CD1c-positive myeloid dendritic cell (primary cell): ENCODE measurements at regions not wholly inside any gene's neighbourhood (a gene's known extent, or its start where the extent isn't known, plus 50 kb on each side); places are given as distances from the start of the nearest gene placed in this dataset.

ENCODE experiments used
- DNase-seq: peaks from one replicate; pipeline ENCODE4 v3.0.0-alpha.2; 2016; ENCODE audit errors: extremely low spot score

GRCh38 chr9:91066856-91067255 is 265.2 kb downstream of the SYK start:
- no peak for DNase-seq

DNA sequence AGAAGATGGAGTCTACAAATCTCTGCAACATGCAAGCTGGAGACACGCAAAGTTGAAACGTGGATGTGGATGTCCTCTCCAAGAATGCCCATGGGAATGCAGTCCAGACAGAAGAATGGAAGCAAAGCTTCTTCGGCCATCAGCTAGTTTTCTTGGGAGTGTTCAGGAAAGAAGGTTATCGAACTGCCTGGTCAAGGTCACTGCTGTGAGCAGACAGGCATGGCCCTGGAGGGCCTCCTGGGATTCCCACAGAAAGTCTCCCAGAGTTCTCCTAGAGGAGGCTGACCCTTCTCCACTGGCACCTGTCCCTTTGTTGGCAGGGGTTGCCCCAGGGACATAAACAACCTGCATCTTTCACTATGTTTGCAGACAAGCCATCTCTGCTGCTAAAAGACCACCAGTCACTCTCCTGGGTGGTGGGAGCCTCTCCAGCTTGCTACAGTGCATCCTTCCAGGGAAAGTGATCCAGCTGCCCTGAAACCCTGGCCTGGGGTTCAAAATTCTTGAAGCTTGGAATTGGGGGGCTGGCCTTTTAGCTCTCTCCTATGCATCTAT is 265.8 kb downstream of the SYK start:
- no peak for DNase-seq

DNA sequence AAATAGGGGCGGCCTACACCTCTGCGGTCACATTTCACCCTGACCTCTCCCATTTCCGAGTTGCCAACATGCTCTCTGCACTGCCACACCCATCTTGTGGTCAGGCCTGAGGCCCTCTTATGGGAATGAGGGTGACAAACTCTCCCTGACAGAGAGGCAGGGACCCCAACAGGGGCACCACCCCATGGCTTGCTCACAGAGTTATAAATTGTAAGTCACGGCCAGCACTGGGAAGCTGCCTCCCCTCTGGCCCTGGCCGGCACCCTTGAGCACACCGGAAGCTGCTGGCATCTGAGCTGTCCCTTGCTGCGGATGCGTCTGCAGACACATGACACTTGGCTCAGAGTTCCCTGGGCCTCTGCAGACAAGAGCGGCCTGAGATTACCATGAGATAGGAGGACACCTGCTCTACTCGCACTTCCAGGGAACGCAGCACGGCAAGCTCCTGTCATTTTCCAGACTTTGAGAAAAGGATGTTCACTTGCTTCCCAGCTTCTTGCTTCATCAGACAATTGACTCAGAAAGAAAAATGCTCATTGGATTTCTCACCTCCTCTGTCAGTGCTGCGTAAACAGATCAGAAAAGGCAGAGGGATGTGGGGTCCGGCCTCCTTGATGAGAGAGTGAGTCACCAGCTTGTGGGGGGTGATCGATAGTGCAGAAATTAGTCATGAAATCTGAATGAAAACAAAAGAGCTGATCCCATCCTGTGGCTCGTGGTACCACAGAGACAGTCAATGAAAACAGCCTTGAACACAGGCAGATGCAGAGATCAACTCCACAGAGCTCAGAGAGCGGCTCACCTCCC is 269.8 kb downstream of the SYK start:
- no peak for DNase-seq

- no peak for DNase-seq
Measured at GRCh38 chr9:91073049-91073810, 271.6 kb downstream of the SYK start.

- no peak for DNase-seq
Measured at GRCh38 chr9:91073811-91074771, 272.5 kb downstream of the SYK start.

DNA sequence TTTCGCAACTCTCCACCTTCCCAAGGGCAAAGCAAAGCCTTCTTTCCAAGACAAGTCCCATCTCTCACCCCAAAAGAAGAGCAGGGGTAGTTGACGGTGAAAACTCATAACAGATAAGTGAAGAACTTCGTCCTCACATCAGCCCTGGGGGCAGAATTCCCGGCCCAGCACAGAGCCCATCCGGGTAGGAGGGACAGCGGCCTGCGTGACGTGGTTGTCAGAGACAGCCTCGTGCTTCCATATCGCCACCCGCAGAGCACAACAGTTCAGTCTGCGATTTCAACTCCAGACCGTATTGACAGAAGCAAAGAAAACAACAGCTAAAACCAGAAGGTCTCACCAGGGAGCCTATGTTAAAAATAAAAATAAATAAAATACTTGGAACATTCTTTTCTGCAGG is 273.2 kb downstream of the SYK start:
- no peak for DNase-seq

- no peak for DNase-seq
Measured at GRCh38 chr9:91075279-91075678, 273.7 kb downstream of the SYK start.

- DNase-seq: no peak
Measured at GRCh38 chr9:91077624-91078368, 276.2 kb downstream of the SYK start.

- DNase-seq: no peak
Measured at GRCh38 chr9:91078369-91078695, 276.7 kb downstream of the SYK start.

GRCh38 chr9:91082731-91083130 is 279.0 kb downstream of the AUH start:
- peak; percentile 36 for DNase-seq

GRCh38 chr9:91084896-91085516 is 276.7 kb downstream of the AUH start:
- DNase-seq: no peak

GRCh38 chr9:91085517-91086291 is 276.0 kb downstream of the AUH start:
- DNase-seq: peak; percentile 75

DNA sequence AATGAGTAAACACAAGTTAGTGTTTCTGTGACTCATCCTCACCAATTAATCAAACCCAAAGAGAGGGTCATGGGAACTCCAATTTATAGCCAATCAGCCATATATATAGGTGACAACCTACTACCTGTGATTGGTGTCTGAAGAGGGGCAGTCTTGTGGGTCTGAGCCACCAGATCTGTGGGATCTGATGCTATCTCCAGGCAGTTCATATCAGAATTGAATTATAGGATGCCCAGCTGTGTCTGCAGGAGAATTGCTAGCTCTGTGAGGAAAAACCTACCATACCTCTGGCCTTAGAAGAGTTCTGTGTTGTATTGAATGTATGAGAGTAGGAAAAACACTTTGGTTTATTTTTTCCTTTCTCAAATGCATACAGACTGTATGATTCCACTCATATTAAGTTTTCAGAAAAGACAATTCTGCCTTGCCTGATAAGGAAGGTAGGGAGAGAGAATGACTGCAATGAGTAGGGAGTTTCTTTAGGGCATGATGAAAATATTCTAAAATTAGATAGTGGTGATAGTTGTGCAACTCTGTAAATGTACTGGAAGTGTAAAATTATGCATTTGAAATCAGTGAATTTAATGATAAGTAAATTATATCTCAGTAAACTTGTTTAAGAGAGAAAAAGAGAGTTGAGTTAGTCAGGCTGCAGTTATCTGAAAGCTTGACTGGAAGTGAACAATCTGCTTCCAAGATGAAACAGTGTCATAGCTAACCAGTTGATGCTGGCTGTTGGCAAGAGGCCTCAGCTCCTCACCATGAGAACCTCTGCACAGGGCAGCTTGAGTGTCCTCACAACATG is 274.9 kb downstream of the AUH start:
- DNase-seq: no peak

- no peak for DNase-seq
Measured at GRCh38 chr9:91087462-91087759, 274.3 kb downstream of the AUH start.

- DNase-seq: peak; percentile 33
Measured at GRCh38 chr9:91089405-91090129, 272.2 kb downstream of the AUH start.

- no peak for DNase-seq
Measured at GRCh38 chr9:91090130-91090410, 271.6 kb downstream of the AUH start.

GRCh38 chr9:91092214-91092613 is 269.5 kb downstream of the AUH start:
- DNase-seq: no peak

DNA sequence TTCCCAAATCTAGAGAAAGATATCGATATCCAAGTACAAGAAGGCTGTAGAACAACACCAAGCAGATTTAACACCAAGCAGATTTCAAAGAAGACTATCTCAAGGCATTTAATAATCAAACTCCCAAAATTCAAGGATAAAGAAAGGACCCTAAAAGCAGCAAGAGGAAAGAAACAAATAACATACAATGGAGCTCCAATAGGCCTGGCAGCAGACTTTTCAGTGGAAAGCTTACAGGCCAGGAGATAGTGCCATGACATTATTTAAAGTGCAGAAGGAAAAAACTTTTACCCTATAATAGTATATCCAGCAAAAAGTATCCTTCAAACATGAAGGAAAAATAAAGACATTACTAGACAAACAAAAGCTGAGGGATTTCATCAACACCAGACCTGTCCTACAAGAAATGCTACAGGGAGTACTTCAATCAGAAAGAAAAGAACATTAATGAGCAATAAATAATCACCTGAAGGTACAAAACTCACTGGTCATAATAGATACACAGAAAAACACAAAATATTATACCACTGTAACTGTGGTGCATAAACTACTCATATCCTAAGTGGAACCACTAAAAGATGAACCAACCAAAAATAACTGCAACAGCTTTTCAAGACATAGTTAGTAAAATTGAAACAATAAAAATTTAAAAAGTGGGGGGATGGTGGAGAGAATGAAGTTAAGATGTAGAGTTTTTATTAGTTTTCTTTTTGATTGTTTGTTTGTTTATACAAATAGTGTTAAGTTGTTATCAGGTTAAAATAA is 267.2 kb downstream of the AUH start:
- DNase-seq: no peak
